Neural cell (in vitro differentiated cells): ENCODE measurements at regions not wholly inside any gene's neighbourhood (a gene's known extent, or its start where the extent isn't known, plus 50 kb on each side); places are given as distances from the start of the nearest gene placed in this dataset.

Experiments used
- EP300 ChIP-seq: fragments of 450-650 bp; conservative IDR thresholded peaks from 2 replicates; pipeline ENCODE4 v1.6.1; 2014; ENCODE audit warnings: antibody characterized with exemption, mild to moderate bottlenecking, moderate library complexity; ENCODE audit not compliant: poor library complexity, severe bottlenecking
- POLR2AphosphoS5 ChIP-seq: IDR thresholded peaks from 2 replicates; pipeline ENCODE4 v1.6.1; 2012
- TF ChIP-seq, protein P1 (sequence below): fragments of 450-650 bp; IDR thresholded peaks from 2 replicates; pipeline ENCODE4 v1.5.1; 2014; ENCODE audit warnings: antibody characterized with exemption, mild to moderate bottlenecking, moderate library complexity; ENCODE audit not compliant: poor library complexity, severe bottlenecking

DNA sequence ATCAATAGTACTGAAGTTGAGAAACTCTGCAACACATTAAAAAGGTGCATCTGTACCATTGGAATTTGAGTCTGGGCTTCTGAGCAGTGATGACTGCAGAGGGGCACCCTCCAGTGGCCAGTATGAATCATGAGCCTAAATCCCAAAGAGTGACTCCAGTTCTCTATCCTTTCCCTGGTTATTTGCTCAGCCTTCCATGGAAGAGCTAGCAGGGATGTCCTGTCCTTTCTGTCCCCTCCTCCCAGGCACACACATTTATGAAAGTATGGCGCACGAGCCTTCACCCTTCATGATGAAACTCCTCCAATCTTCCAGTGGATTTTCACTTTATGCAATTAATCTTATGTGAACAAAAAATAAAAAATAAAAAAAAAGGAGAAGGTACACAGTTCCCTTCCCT lies 81.0 kb downstream of the ESM1 start:
- TF ChIP-seq POLR2AphosphoS5 = no peak
- TF ChIP-seq, protein P1, sequence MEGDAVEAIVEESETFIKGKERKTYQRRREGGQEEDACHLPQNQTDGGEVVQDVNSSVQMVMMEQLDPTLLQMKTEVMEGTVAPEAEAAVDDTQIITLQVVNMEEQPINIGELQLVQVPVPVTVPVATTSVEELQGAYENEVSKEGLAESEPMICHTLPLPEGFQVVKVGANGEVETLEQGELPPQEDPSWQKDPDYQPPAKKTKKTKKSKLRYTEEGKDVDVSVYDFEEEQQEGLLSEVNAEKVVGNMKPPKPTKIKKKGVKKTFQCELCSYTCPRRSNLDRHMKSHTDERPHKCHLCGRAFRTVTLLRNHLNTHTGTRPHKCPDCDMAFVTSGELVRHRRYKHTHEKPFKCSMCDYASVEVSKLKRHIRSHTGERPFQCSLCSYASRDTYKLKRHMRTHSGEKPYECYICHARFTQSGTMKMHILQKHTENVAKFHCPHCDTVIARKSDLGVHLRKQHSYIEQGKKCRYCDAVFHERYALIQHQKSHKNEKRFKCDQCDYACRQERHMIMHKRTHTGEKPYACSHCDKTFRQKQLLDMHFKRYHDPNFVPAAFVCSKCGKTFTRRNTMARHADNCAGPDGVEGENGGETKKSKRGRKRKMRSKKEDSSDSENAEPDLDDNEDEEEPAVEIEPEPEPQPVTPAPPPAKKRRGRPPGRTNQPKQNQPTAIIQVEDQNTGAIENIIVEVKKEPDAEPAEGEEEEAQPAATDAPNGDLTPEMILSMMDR = no peak
- no peak for TF ChIP-seq EP300
